ENCODE measurements at regions not wholly inside any gene's neighbourhood (a gene's known extent, or its start where the extent isn't known, plus 50 kb on each side); places are given as distances from the start of the nearest gene placed in this dataset.

DNA sequence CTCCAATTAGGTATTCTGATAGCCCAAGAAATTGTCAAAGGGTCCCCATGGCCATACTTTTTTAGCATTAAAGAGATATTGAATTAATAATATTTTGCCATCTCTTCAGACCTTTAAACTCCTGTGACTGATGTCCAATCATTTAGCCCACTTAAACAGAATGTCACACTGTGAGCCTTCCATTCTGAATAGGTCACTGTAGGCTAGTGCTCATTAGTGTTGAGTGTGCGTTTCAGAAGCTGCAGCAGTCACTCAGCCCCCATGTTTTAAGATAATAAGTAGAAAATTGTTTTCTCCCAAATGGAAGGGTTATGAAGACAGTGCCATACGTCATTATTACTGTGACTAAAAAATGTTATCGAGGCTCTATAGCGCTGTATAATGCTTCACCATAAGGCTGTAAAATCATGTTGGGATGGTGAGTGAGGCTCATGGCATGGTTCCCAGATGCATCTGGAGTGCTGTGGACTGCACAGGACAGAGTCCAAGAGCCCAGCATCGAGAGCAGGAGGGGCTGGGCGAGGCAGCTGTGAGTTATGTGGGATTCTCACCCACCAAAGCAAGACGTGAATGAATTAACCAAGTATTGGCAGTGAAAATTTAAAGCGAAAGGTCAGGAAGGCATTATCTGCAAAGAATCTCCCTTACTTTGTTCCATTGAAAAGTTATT is 2112.9 kb upstream of the WWC1 start:
- TF ChIP-seq CSDC2 (CRISPR knock-in tag; IDR thresholded peaks at IDR 0.05), result no peak
- no peak for TF ChIP-seq ZFP3 (CRISPR knock-in tag; IDR thresholded peaks at IDR 0.05)
- TF ChIP-seq, protein P1, sequence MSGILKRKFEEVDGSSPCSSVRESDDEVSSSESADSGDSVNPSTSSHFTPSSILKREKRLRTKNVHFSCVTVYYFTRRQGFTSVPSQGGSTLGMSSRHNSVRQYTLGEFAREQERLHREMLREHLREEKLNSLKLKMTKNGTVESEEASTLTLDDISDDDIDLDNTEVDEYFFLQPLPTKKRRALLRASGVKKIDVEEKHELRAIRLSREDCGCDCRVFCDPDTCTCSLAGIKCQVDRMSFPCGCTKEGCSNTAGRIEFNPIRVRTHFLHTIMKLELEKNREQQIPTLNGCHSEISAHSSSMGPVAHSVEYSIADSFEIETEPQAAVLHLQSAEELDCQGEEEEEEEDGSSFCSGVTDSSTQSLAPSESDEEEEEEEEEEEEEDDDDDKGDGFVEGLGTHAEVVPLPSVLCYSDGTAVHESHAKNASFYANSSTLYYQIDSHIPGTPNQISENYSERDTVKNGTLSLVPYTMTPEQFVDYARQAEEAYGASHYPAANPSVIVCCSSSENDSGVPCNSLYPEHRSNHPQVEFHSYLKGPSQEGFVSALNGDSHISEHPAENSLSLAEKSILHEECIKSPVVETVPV (CRISPR knock-in tag; IDR thresholded peaks at IDR 0.05), result no peak
- TF ChIP-seq GLIS3 (CRISPR knock-in tag; IDR thresholded peaks at IDR 0.05), result no peak
- no peak for TF ChIP-seq ARNTL (CRISPR knock-in tag; IDR thresholded peaks at IDR 0.05; ENCODE audit: borderline replicate concordance, low read depth)
- TF ChIP-seq ZNF8 (CRISPR knock-in tag; IDR thresholded peaks at IDR 0.05), result no peak
- TF ChIP-seq, protein P2, sequence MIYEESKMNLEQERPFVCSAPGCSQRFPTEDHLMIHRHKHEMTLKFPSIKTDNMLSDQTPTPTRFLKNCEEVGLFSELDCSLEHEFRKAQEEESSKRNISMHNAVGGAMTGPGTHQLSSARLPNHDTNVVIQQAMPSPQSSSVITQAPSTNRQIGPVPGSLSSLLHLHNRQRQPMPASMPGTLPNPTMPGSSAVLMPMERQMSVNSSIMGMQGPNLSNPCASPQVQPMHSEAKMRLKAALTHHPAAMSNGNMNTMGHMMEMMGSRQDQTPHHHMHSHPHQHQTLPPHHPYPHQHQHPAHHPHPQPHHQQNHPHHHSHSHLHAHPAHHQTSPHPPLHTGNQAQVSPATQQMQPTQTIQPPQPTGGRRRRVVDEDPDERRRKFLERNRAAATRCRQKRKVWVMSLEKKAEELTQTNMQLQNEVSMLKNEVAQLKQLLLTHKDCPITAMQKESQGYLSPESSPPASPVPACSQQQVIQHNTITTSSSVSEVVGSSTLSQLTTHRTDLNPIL (CRISPR knock-in tag; IDR thresholded peaks at IDR 0.05; ENCODE audit: low read depth), result no peak
- TF ChIP-seq, protein P3, sequence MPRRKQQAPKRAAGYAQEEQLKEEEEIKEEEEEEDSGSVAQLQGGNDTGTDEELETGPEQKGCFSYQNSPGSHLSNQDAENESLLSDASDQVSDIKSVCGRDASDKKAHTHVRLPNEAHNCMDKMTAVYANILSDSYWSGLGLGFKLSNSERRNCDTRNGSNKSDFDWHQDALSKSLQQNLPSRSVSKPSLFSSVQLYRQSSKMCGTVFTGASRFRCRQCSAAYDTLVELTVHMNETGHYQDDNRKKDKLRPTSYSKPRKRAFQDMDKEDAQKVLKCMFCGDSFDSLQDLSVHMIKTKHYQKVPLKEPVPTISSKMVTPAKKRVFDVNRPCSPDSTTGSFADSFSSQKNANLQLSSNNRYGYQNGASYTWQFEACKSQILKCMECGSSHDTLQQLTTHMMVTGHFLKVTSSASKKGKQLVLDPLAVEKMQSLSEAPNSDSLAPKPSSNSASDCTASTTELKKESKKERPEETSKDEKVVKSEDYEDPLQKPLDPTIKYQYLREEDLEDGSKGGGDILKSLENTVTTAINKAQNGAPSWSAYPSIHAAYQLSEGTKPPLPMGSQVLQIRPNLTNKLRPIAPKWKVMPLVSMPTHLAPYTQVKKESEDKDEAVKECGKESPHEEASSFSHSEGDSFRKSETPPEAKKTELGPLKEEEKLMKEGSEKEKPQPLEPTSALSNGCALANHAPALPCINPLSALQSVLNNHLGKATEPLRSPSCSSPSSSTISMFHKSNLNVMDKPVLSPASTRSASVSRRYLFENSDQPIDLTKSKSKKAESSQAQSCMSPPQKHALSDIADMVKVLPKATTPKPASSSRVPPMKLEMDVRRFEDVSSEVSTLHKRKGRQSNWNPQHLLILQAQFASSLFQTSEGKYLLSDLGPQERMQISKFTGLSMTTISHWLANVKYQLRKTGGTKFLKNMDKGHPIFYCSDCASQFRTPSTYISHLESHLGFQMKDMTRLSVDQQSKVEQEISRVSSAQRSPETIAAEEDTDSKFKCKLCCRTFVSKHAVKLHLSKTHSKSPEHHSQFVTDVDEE (CRISPR knock-in tag; IDR thresholded peaks at IDR 0.05), result no peak
- no peak for TF ChIP-seq BACH2 (CRISPR knock-in tag; IDR thresholded peaks at IDR 0.05; ENCODE audit: borderline replicate concordance)
- TF ChIP-seq RARB (CRISPR knock-in tag; IDR thresholded peaks at IDR 0.05), result no peak

DNA sequence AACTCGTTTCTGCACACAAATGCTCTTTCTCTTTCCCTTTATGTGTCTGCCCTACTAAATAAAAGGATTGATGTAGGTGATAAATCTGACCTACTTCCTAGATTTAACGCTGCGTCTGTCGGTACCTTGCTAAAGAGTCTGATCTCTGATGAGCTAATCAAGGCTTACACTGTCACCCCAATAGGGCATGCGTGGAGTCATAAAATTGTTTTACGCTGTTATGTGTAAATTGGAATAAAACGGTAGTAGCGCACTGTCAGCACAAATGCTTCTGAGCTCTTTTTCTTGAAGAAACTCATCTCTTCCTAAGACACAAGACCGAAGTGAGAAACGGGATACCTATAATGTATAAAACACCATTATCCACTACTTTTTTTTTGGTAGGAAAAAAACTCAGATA is 2106.3 kb upstream of the WWC1 start:
- TF ChIP-seq, protein P1 (CRISPR knock-in tag; IDR thresholded peaks at IDR 0.05), result no peak
- TF ChIP-seq, protein P4, sequence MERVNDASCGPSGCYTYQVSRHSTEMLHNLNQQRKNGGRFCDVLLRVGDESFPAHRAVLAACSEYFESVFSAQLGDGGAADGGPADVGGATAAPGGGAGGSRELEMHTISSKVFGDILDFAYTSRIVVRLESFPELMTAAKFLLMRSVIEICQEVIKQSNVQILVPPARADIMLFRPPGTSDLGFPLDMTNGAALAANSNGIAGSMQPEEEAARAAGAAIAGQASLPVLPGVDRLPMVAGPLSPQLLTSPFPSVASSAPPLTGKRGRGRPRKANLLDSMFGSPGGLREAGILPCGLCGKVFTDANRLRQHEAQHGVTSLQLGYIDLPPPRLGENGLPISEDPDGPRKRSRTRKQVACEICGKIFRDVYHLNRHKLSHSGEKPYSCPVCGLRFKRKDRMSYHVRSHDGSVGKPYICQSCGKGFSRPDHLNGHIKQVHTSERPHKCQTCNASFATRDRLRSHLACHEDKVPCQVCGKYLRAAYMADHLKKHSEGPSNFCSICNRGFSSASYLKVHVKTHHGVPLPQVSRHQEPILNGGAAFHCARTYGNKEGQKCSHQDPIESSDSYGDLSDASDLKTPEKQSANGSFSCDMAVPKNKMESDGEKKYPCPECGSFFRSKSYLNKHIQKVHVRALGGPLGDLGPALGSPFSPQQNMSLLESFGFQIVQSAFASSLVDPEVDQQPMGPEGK (CRISPR knock-in tag; IDR thresholded peaks at IDR 0.05; ENCODE audit: borderline replicate concordance), result no peak
- TF ChIP-seq ESRRG (CRISPR knock-in tag; IDR thresholded peaks at IDR 0.05) (no peak), CSDC2 (CRISPR knock-in tag; IDR thresholded peaks at IDR 0.05) (no peak), ARNTL (CRISPR knock-in tag; IDR thresholded peaks at IDR 0.05; ENCODE audit: borderline replicate concordance, low read depth) (no peak), ZFP3 (CRISPR knock-in tag; IDR thresholded peaks at IDR 0.05) (no peak), TCF4 (CRISPR knock-in tag; IDR thresholded peaks at IDR 0.05; ENCODE audit: borderline replicate concordance) (no peak), ZNF8 (CRISPR knock-in tag; IDR thresholded peaks at IDR 0.05) (no peak), OSR1 (CRISPR knock-in tag; IDR thresholded peaks at IDR 0.05) (no peak), ZNF70 (CRISPR knock-in tag; IDR thresholded peaks at IDR 0.05) (no peak), GLIS3 (CRISPR knock-in tag; IDR thresholded peaks at IDR 0.05) (no peak), SNAI2 (CRISPR knock-in tag; IDR thresholded peaks at IDR 0.05) (no peak)
- TF ChIP-seq, protein P5, sequence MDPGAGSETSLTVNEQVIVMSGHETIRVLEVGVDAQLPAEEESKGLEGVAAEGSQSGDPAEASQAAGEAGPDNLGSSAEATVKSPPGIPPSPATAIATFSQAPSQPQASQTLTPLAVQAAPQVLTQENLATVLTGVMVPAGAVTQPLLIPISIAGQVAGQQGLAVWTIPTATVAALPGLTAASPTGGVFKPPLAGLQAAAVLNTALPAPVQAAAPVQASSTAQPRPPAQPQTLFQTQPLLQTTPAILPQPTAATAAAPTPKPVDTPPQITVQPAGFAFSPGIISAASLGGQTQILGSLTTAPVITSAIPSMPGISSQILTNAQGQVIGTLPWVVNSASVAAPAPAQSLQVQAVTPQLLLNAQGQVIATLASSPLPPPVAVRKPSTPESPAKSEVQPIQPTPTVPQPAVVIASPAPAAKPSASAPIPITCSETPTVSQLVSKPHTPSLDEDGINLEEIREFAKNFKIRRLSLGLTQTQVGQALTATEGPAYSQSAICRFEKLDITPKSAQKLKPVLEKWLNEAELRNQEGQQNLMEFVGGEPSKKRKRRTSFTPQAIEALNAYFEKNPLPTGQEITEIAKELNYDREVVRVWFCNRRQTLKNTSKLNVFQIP (CRISPR knock-in tag; IDR thresholded peaks at IDR 0.05; ENCODE audit: borderline replicate concordance, low read depth), result no peak
- ATAC-seq, result no peak

More for the DNA sequence above, 2112.9 kb upstream of the WWC1 start:
- no peak for ATAC-seq

Measured in SK-N-SH treated with all-trans-retinoic acid at 6 μM for 48 hours (cell line).